Skeletal muscle cell (primary cell): ENCODE measurements at regions not wholly inside any gene's neighbourhood (a gene's known extent, or its start where the extent isn't known, plus 50 kb on each side); places are given as distances from the start of the nearest gene placed in this dataset.
"Not testable (repeated sequence)": the region's sequence is repeated elsewhere in the genome, so short reads cannot be mapped to it uniquely, and the experiment has no call there.

Experiments
- DNase-seq: peaks from one replicate; pipeline ENCODE4 v3.0.0-alpha.2; 2010; ENCODE audit warnings: low read depth
- H3K4me3 ChIP-seq: 2 replicates; pipeline ENCODE4 v1.5.1; 2011; ENCODE audit warnings: low read depth, mild to moderate bottlenecking, control low read depth, low read length, moderate library complexity

DNA sequence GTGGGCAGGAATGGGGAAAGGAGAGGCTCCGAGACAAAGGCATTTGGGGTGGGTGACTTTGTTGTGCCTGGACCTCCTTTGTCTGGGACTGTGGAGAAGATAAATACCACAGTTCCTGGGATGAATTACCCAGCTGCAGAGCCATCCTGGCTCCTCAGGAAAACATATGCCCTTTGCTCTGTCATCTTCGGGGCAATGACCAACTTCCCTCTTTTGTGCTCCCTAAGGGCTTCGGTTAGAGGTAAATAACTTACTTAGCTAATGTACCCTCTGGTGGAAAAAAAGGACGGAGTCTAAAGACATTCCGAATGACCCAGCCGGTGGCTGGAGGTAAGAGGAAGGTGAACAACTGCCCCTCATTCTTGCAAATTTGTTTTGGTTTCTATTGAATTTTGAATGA lies 345.7 kb downstream of the GATA3 start:
- no peak overlapping the region for H3K4me3 ChIP-seq
- DNase-seq = no peak

DNA sequence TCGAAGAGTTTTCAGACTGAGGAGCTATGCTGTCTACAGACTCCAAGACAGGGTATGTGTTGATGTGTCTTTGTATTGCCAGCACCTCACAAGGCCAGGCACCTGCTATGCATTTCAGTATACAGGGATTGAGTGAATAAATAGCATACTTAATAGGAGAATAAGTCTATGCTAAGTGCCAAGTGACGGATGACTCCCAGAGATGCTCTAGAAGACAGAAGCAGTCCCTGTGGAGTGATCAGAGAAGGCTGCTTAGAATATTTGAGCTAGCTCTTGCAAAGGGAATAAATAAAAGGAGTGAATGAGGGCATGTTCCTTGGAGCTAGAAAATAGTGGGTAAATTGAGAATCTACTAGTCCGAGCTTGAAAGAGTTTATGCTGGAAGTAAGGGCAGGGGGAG lies 346.4 kb downstream of the GATA3 start:
- DNase-seq = no peak
- H3K4me3 ChIP-seq = no peak overlapping the region

DNA sequence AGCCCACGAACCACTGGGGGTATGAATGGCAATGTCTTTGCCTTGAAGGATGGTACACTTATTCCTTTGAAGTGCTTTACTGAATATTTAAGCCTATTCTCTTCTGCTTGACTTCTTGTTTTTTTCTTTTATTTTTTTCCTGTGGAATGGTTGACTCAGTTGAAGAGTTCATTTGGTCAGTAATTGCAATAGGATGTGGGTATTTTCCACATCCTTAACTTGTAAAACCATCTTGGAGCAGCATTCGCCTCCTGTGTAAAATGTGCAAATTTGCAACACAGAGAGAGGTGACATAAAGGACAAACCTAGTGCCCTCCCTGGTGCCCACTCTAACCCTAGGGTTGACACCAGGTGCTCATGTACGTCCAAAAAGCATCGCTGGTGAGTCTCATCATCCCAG lies 347.0 kb downstream of the GATA3 start:
- DNase-seq = no peak
- H3K4me3 ChIP-seq = no peak overlapping the region

DNA sequence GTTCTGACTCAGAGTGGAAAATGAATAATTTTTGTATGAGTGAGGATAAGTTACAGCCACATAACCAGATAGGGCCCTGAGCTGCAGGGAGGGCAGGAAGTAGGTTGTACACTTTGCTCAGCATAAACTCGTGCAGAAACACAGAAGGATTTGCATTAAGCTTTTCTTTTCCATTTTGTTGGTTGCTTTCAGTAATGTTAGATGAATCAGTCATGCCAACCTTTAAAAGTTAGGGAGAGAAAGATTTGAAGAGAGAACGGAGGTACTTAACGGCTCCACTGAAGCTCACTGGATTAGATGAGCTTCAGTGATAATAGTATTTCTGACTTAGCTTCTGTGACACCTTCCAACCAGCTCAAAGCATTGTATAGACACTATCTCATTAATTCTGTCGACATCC lies 348.1 kb downstream of the GATA3 start:
- H3K4me3 ChIP-seq = no peak overlapping the region
- DNase-seq = no peak

DNA sequence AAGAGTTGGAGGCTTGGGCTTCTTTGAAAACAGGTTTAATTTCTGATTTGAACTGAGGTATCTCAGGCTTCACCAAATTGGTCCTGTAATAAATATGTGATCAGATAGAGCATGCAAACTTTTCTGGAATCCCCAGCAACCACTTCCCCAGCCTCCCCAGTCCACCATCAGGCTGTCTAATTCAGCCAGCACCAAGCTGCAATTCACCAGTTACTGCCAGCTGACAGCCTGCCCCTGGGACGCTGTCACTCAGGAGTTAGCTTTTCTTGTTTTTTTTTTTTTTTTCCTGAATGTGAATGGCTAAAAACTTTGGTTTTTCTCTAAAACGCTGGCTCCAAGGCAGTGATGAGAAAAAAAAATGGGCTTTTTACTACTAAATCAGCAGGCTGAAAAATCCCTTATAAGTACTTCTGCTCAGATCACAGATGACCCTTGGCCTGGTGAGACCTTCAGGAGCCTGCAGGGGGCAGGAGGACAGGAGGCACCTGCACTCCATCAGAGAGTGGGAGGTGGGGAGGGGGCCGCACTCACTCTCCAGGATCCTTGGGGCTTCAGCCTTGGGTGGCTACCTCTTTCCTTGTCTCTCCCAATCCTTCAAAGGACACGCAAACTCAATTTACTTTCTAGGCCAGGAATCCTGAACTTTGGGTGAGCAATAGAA lies 349.4 kb downstream of the GATA3 start:
- H3K4me3 ChIP-seq = no peak overlapping the region
- no peak for DNase-seq

DNA sequence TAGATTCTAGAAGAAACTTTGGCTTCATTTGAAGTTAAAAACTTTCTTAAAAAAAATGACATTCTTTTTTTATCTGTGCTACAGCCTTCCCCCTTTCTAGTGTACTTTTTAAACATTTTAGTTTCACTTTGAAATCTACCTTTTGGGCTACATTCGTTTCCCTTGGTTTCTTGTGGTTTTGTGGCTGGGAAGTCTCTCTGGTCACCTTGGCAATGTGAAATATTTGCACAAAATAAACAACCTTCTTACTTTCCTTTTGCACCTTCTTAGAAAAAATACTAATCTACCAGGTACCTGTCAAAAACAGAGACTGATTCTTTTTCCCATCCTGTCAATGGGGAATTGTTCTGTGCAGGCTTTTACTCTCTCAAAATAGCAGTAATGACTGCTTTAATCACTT lies 350.2 kb downstream of the GATA3 start:
- no peak for DNase-seq
- H3K4me3 ChIP-seq = no peak overlapping the region

DNA sequence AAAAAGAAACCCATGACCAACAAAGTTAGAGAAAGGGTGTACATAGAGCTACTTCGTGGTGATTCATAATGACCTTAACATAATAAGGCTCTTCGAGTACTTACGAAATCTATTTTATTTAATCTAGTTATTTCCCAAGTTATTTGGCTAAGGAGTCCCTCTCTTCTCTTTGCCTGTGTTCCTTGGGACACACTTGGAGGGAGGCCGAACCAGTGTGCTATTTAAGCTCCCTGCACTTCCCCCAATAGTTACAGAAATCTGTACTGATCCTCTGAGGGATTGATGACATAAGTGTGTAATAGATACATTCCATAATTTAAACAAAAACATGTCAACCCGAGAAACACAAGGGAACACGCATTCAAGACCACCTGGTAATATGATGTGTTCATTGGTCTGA lies 351.1 kb downstream of the GATA3 start:
- DNase-seq = no peak
- H3K4me3 ChIP-seq = no peak overlapping the region

DNA sequence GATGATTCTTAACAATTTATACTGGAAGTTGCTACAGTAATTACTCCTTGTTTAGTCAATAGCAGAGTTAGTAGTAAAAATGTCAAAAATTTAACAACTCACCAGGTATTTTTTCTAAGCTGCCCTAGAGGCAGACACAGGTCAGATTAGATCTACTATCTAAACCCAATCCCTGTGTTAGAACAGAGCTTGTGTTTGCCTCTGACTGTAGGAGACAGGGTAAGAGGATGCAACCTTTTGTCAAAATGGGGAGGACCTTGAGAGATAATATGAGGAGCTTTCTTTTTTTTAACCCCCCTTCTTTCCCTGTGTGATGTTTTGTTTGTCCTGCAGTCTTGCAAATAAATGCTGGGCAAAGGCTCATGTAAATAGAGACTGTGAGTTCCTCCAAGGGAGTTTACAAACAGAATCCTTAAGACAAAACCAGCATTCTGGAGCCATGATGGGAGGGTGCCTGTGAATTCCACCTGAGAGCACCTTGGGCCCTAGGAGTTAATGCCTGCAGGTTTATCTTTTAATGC lies 353.1 kb downstream of the GATA3 start:
- H3K4me3 ChIP-seq = no peak overlapping the region

DNA sequence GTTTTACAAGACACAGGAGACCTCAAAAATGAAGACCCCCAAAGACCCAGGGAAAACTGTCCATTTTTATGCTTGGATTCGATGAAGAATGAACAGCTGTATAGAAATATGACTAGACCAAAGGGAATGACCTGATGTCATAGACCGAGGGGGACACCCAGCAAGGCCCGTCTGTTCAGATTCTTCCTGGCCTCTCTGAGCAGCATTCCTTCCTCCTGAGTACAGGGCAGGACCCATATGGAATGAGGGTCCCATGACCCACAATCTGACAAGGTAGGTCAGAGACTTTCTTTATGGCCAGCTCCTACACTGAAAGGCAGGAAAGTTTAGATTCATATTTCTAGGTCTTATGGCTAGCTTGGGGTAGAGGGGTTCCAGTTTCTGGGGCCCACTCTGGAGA lies 356.0 kb downstream of the GATA3 start:
- H3K4me3 ChIP-seq = no peak overlapping the region
- DNase-seq = no peak

More for the DNA sequence above, 353.1 kb downstream of the GATA3 start:
- no peak for DNase-seq

DNA sequence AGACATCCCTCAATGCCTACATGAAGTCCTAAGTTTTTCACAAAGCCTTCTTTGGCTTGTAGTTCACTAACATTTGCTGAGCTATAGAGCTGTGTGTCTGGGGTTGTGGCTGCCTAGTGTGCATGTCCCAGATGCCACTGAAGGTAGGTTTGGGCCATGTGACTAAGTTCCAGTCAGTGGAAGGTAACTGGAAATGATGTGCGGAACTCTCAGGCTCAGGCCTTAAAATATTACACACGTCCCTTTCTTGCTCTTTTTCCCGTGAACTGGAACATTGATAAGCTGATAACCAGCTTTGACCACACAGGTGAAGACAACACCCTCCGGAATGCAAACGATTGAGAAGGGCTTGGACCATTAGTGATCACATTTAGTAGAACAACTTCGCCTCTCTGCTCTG lies 358.1 kb downstream of the GATA3 start:
- no peak for DNase-seq
- no peak overlapping the region for H3K4me3 ChIP-seq

DNA sequence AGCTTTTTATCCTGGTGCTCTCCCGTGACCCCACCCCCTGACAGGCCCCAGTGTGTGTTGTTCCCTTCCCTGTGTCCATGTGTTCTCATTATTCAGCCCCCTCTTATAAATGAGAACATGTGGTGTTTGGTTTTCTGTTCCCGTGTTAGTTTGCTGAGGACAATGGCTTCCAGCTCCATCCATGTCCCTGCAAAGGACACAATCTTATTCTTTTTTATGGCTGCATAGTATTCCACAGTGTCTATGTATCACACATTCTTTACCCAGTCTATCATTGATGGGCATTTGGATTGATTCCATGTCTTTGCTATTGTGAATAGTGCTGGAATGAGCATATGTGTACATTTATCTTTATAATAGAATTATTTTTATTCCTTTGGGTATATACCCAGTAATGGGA lies 360.5 kb downstream of the GATA3 start:
- not testable (repeated sequence) for H3K4me3 ChIP-seq

DNA sequence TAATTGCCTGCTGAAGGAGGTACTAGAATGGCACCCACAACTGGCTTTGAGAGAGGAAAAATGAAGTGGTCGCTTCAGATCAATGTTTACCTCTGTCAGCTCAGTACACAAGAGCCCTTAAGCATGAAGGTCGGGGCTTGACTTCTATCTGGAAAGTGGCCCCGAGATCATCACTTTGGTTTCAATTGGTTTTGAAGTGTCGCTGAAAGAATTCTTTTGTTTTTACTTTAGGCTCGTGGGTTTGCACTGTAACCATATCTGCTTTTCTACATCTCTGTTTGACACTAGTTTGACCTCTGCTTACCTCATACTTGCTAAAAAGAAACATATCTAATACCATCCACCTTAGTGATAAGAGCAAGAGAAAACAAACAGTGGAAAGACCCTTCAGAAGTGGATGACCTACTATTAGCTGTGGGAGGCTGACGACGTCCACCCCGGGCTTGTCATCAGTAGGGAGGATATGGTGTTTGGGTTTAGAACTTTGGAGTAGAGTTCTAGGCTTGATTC lies 361.8 kb downstream of the GATA3 start:
- no peak overlapping the region for H3K4me3 ChIP-seq
- no peak for DNase-seq

More for the DNA sequence above, 360.5 kb downstream of the GATA3 start:
- DNase-seq = not testable (repeated sequence)

DNA sequence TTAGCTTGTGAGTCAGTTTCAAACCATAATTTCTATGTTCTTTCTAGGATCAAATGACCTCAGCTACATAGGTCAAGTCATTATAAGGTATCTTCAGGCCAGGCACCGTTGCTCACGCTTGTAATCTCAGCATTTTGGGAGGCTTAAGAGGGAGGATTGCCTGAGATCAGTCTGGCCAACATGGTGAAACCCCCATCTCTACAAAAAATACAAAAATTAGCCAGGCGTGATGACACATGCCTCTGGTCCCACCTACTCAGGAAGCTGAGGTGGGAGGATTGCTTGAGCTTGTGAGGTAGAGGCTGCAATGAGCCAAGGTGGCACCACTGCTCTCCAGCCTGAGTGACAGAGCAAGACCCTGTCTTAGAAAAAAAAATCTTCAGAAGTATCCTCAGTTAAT lies 362.3 kb downstream of the GATA3 start:
- no peak for DNase-seq
- no peak overlapping the region for H3K4me3 ChIP-seq

DNA sequence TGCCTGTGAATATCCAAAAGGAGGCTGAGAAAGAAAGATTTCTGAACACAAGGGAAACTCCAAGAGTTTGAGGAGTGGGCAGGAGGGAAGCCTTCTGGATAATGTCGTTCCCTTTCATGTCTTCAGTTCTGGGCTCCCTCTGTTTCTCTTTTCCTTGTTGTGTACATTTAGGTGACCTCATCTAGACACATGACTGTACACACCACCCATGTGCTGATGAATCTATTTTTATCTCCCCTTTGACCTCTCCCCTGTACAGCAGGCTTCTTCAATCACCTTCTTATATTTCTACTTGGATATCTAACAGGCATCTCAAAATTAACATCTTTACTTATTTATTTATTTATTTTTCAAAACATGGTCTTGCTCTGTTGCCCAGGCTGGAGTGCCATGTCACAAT lies 363.1 kb downstream of the GATA3 start:
- no peak for DNase-seq
- no peak overlapping the region for H3K4me3 ChIP-seq

DNA sequence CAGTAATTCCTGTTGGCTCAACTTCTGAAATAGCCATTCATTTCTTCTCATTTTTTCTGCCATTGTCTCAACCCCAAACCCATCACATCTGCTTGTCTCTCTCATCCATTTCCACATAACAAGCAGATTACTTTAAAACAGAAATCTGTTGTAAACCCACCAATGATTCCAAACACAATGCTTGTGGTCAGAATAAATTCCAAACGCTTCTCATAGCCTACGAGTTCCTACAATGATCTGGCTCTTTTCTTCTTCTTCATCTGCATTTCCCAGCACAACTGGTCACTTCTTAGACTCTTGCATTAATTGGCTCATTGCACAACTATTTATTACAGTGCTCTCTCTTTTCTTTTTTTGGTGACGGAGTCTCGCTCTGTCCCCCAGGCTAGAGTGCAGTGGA lies 364.1 kb downstream of the GATA3 start:
- DNase-seq = no peak

DNA sequence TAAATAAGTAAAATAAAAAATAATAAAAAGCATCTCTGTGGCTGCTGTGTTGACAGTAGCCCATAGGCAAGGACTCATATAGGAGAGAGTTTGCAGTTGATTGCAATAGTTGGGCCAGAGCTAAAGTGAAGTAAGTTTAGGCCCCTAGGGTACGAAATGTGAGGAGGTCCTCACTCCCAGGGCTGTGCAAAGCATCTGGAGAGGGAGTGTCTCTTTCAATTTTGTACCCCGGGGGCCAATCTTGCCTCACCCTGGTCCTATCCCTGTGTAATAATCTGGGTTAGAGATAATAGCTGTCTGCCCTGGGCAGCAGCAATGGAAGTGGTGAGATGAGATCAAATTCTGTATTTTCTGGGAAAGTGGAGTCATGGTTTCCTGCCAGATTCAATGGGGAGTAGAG lies 365.7 kb downstream of the GATA3 start:
- no peak overlapping the region for H3K4me3 ChIP-seq
- DNase-seq = no peak

More for the DNA sequence above, 364.1 kb downstream of the GATA3 start:
- H3K4me3 ChIP-seq = no peak overlapping the region

DNA sequence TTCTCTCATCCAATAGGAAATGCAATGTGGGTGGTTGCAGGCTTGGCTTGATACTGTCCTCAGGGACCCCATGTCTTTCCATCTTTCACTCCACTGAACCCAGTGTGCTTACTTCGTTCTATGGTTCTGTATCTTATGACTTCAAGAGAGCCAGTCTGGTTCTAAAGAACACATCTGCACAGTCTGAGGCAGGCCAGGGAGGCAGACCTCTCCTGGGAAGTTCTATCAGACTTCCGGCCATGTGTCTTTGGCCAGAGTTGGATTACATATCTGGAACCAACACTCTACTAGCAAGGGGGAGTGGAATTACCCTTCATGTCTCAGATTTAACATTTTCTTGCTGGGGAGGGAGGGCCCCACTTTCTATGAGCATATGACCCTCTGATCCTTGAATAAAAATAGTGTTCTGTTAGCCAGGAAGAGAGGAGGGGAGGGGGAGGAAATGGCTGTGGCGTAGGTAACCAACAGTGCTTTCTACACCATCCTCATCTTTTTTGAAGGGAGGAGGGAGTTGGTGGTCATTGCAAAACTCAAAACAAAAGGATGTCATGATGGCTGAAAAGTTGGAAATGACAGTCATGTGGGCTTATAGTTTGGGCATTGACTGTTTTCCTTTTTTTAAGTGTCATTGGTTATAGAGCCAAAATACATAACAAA lies 370.2 kb downstream of the GATA3 start:
- no peak for DNase-seq
- H3K4me3 ChIP-seq = no peak overlapping the region

DNA sequence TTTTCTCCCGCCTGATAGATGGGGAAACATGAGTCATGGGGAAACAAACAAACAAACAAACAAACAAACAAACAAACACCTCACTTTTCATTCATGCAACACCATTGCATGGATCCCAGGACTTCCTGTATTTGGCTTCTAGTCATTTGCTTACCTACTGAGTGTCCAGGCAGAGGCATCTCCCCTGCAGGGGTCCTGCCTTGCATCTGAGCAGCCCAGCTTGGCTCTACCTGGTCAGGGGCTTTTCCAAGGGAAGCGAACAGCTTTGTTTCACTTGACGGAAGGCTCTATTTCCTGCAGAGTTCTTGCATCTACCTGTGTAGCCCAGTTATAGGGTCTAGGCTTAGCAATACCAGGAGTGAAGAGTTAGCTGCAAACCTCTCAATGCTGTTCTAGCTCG lies 374.2 kb downstream of the GATA3 start:
- no peak for DNase-seq
- no peak overlapping the region for H3K4me3 ChIP-seq

DNA sequence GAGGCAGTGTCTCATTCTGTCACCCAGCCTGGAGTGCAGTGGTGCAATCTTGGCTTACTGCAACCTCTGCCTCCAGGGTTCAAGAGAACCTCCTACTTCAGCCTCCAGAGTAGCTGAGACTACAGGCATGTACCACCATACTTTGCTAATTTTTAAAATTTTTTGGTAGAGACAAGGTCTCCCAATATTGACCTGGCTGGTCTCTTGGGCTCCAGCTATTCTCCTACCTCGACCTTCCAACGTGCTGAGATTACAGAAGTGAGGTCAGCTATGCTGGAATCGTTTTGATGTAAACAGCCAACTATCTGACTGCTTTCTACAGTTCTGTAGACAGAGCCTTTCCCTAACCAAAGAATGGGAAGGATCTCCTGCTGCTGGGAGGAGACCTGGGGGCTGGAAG lies 375.8 kb downstream of the GATA3 start:
- H3K4me3 ChIP-seq = no peak overlapping the region
- DNase-seq = no peak

DNA sequence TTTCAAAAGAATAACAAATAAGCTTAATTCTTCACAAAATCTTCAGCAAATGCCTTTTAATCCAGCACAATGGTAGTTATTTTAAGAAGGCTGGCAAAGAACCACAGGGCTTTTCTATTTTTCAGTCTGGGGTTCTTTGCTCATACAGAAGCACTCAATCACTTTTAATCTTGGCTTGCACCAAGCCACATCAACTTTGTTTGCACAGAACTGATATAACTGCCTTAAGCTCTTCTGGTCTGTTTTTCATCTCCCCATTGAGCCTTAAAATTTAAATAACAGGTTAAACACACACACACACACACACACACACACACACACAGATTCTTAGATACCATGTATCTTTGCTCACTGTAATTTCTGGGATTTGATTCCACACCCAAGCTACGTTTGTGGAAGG lies 377.0 kb downstream of the GATA3 start:
- H3K4me3 ChIP-seq = no peak overlapping the region
- no peak for DNase-seq
